Fibroblast of lung (primary cell): ENCODE measurements at regions not wholly inside any gene's neighbourhood (a gene's known extent, or its start where the extent isn't known, plus 50 kb on each side); places are given as distances from the start of the nearest gene placed in this dataset.

Source experiments
- DNase-seq, 2 donors: peaks; one replicate each; pipeline versions ENCODE4 v3.0.0 to v3.0.0-alpha.2; 2010; ENCODE audit warnings: low read depth in 2 of 2
- H2AFZ ChIP-seq: 2 replicates; pipeline ENCODE4 v1.5.1; 2012; ENCODE audit warnings: low read length, control low read depth, inconsistent platforms
- H3K27ac ChIP-seq: 2 replicates; pipeline ENCODE4 v1.5.1; 2011; ENCODE audit warnings: low read length, control low read depth; ENCODE audit not compliant: insufficient read depth
- H3K27me3 ChIP-seq: 2 replicates; pipeline ENCODE4 v1.5.1; 2011; ENCODE audit warnings: mild to moderate bottlenecking, low read length; ENCODE audit not compliant: control insufficient read depth, insufficient read depth
- H3K36me3 ChIP-seq: 2 replicates; pipeline ENCODE4 v1.5.1; 2011; ENCODE audit warnings: low read length; ENCODE audit not compliant: control insufficient read depth, insufficient read depth
- H3K4me1 ChIP-seq: 2 replicates; pipeline ENCODE4 v1.5.1; 2011; ENCODE audit warnings: low read length; ENCODE audit not compliant: control insufficient read depth, insufficient read depth; ENCODE audit errors: extremely low read depth
- H3K4me2 ChIP-seq: 2 replicates; pipeline ENCODE4 v1.5.1; 2011; ENCODE audit warnings: low read length, control low read depth; ENCODE audit not compliant: insufficient read depth; ENCODE audit errors: extremely low read depth
- H3K4me3 ChIP-seq, 4 experiments: fragments of 200-600 bp in 1 of 4; sonication (generic) in 1 of 4; replicated peaks in 1 of 4; 2 replicates each; pipeline ENCODE4 v1.5.1; 2011 to 2016; ENCODE audit warnings: low read length in 4 of 4, low read depth in 3 of 4, mild to moderate bottlenecking in 3 of 4, control low read depth in 2 of 4, inconsistent platforms in 1 of 4, mixed read lengths in 1 of 4; ENCODE audit not compliant: insufficient read depth in 1 of 4; ENCODE audit errors: control extremely low read depth in 1 of 4
- H3K79me2 ChIP-seq: 2 replicates; pipeline ENCODE4 v1.5.1; 2012; ENCODE audit warnings: mild to moderate bottlenecking, low read length, inconsistent platforms; ENCODE audit not compliant: control insufficient read depth, insufficient read depth
- H3K9ac ChIP-seq: 2 replicates; pipeline ENCODE4 v1.5.1; 2011; ENCODE audit warnings: mild to moderate bottlenecking, low read length, control low read depth; ENCODE audit not compliant: insufficient read depth
- H3K9me3 ChIP-seq: 2 replicates; pipeline ENCODE4 v1.5.1; 2012; ENCODE audit warnings: low read depth, low read length; ENCODE audit not compliant: control insufficient read depth, insufficient read depth
- H4K20me1 ChIP-seq: 2 replicates; pipeline ENCODE4 v1.5.1; 2011; ENCODE audit warnings: low read length; ENCODE audit not compliant: control insufficient read depth, insufficient read depth; ENCODE audit errors: extremely low read depth
- CTCF ChIP-seq, 2 donors: IDR thresholded peaks in 1 of 2; conservative IDR thresholded peaks in 1 of 2; 1 replicate in 1 of 2; 2 replicates in 1 of 2; pipeline ENCODE4 v1.5.1; 2011 to 2012; ENCODE audit warnings: low read length in 2 of 2, control low read depth in 1 of 2, inconsistent platforms in 1 of 2, low read depth in 1 of 2, mild to moderate bottlenecking in 1 of 2
- EZH2 ChIP-seq: IDR thresholded peaks from 2 replicates; pipeline ENCODE4 v1.5.1; 2012; ENCODE audit warnings: low read length, control low read depth, mild to moderate bottlenecking; ENCODE audit errors: missing control alignments

GRCh38 chr16:62298600-62298999, 262.4 kb upstream of the CDH8 start:
- no peak overlapping the region for H3K4me2 ChIP-seq
- no peak overlapping the region for H3K9ac ChIP-seq
- no peak for DNase-seq
- no peaks in the 10 kb centered on the region for H3K79me2 ChIP-seq
- H3K4me1 ChIP-seq = no peaks in the 10 kb centered on the region
- no peaks in the 10 kb centered on the region for H3K27me3 ChIP-seq
- no peaks in the 10 kb centered on the region for H4K20me1 ChIP-seq
- no peak overlapping the region for H2AFZ ChIP-seq
- H3K27ac ChIP-seq = no peak overlapping the region
- no peak overlapping the region for H3K4me3 ChIP-seq
- no peak for TF ChIP-seq CTCF (conservative IDR thresholded peaks at IDR 0.05 in 1 of 2, IDR thresholded peaks at IDR 0.05 in 1 of 2; ENCODE audit: low read depth in 1 of 2, low read length in 2 of 2)
- TF ChIP-seq EZH2 = no peak
- H3K36me3 ChIP-seq = no peaks in the 10 kb centered on the region
- H3K9me3 ChIP-seq = no peaks in the 10 kb centered on the region

DNA sequence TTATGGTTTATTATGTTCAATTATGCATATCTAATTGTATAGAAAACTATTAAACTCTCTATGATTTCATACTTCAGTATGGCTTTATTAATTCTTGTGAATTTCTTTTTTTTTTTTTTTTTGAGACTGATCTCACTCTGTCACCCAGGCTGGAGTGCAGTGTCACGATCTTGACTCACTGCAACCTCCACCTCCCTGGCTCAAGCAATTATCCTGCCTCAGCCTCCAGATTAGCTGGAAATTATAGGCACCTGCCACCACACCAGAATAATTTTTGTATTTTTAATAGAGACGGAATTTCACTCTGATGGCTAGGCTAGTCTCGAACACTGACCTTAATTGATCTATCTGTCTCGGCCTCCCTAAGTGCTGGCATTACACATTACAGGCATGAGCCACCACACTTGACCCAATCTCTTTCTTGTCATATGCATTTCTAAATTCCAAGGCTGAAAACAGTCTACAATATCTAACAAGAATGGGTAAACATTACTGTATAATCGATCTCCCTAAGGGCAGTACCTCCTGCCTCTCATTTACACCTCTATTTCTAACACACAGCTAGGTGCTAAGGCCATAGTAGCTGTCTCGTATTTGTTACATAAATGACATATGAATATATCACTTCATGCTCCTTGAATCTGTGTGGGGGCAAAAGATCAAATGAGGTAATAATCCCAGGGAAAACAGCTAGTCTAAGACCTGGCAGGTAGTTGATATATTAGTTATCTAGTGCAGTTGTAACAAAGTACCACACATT, 258.2 kb upstream of the CDH8 start:
- H2AFZ ChIP-seq = no peak overlapping the region

More for the DNA sequence above, 258.2 kb upstream of the CDH8 start:
- TF ChIP-seq CTCF (conservative IDR thresholded peaks at IDR 0.05 in 1 of 2, IDR thresholded peaks at IDR 0.05 in 1 of 2; ENCODE audit: low read depth in 1 of 2, low read length in 2 of 2) (no peak), EZH2 (no peak)
- H3K79me2 ChIP-seq = no peaks in the 10 kb centered on the region
- H3K4me3 ChIP-seq = no peak overlapping the region
- H3K9ac ChIP-seq = no peak overlapping the region
- DNase-seq = no peak
- no peaks in the 10 kb centered on the region for H3K36me3 ChIP-seq
- no peak overlapping the region for H3K4me2 ChIP-seq
- no peak overlapping the region for H3K27ac ChIP-seq
- no peaks in the 10 kb centered on the region for H3K27me3 ChIP-seq
- no peaks in the 10 kb centered on the region for H3K4me1 ChIP-seq
- H3K9me3 ChIP-seq = no peaks in the 10 kb centered on the region
- H4K20me1 ChIP-seq = no peaks in the 10 kb centered on the region
